ENCODE measurements at regions not wholly inside any gene's neighbourhood (a gene's known extent, or its start where the extent isn't known, plus 50 kb on each side); places are given as distances from the start of the nearest gene placed in this dataset.

- TF ChIP-seq CTCF (IDR thresholded peaks at IDR 0.05; ENCODE audit: low read length) (no peak), EZH2 (IDR thresholded peaks at IDR 0.05; ENCODE audit: borderline replicate concordance, low read length) (no peak)
These were observed 335.2 kb upstream of the VWC2 start for GRCh38 chr7:49438281-49438680.

Measured in OCI-LY1 (cell line).